ENCODE measurements at regions not wholly inside any gene's neighbourhood (a gene's known extent, or its start where the extent isn't known, plus 50 kb on each side); places are given as distances from the start of the nearest gene placed in this dataset.

- intact Hi-C loops (cut with DNase I) = no loop called here
- H3K4me1 ChIP-seq = no peaks in the 10 kb centered on the region
- no peak for TF ChIP-seq CTCF (IDR thresholded peaks at IDR 0.05)
Measured at GRCh38 chr4:147388018-147388417, 92.9 kb upstream of the EDNRA start.

GRCh38 chr4:147396105-147396504 is 84.8 kb upstream of the EDNRA start:
- H3K4me3 ChIP-seq = no peak overlapping the region
- 0 to 53% methylated on average over 1 of the region's 1 CpG for WGBS, 2 donors
- no peaks in the 10 kb centered on the region for H3K27me3 ChIP-seq
- no peak for ATAC-seq
- no peaks in the 10 kb centered on the region for H3K4me1 ChIP-seq
- H3K9me3 ChIP-seq = peaks cover 0 to 14% (median 0%) of the 10 kb centered on the region in 11 donors
- TF ChIP-seq CTCF (IDR thresholded peaks at IDR 0.05) = no peak
- H3K27ac ChIP-seq = no peak overlapping the region
- H3K36me3 ChIP-seq = no peaks in the 10 kb centered on the region
- no peak for DNase-seq
- intact Hi-C loops (cut with DNase I) = no loop called here

More at GRCh38 chr4:147388018-147388417, 92.9 kb upstream of the EDNRA start:
- Histone ChIP-seq H3K36me3 (no peaks in the 10 kb centered on the region), H3K4me3 (no peak overlapping the region), H3K9me3 (peaks cover 0 to 9% (median 0%) of the 10 kb centered on the region in 11 donors), H3K27me3 (no peaks in the 10 kb centered on the region), H3K27ac (no peak overlapping the region)
- ATAC-seq (no peak), DNase-seq (no peak)
- 66 to 75% methylated on average over 1 of the region's 1 CpG for WGBS, 2 donors

GRCh38 chr4:147398556-147398955 is 82.3 kb upstream of the EDNRA start:
- WGBS, 2 donors = 76 to 85% methylated on average over 2 of the region's 2 CpGs
- Histone ChIP-seq H3K4me1 (no peaks in the 10 kb centered on the region), H3K27ac (no peak overlapping the region), H3K4me3 (no peak overlapping the region), H3K36me3 (no peaks in the 10 kb centered on the region), H3K9me3 (peaks cover 0 to 6% (median 0%) of the 10 kb centered on the region in 11 donors), H3K27me3 (no peaks in the 10 kb centered on the region)
- ATAC-seq = no peak
- DNase-seq = no peak
- intact Hi-C loops (cut with DNase I) = no loop called here
- no peak for TF ChIP-seq CTCF (IDR thresholded peaks at IDR 0.05)

GRCh38 chr4:147400721-147401120 is 80.2 kb upstream of the EDNRA start:
- WGBS, 2 donors = 87 to 89% methylated on average over 3 of the region's 3 CpGs
- intact Hi-C loops (cut with DNase I) = no loop called here

More at GRCh38 chr4:147400721-147401120, 80.2 kb upstream of the EDNRA start:
- DNase-seq (no peak), ATAC-seq (no peak)
- Histone ChIP-seq H3K4me3 (no peak overlapping the region), H3K9me3 (peaks cover 0 to 19% (median 9%) of the 10 kb centered on the region in 11 donors), H3K27me3 (no peaks in the 10 kb centered on the region), H3K4me1 (no peaks in the 10 kb centered on the region), H3K36me3 (no peaks in the 10 kb centered on the region), H3K27ac (no peak overlapping the region)
- no peak for TF ChIP-seq CTCF (IDR thresholded peaks at IDR 0.05)

Data from heart right ventricle (tissue), 16 donors.